Peyer's patch (tissue), 4 donors: ENCODE measurements at regions not wholly inside any gene's neighbourhood (a gene's known extent, or its start where the extent isn't known, plus 50 kb on each side); places are given as distances from the start of the nearest gene placed in this dataset.

Experiments
- POLR2A ChIP-seq, 2 donors: fragments of 450-650 bp; IDR thresholded peaks; one replicate each; pipeline ENCODE4 v1.5.1; 2017; ENCODE audit warnings: antibody characterized with exemption in 2 of 2, mild to moderate bottlenecking in 2 of 2, moderate library complexity in 2 of 2
- TF ChIP-seq, protein P1 (sequence below), 6 experiments: fragments of 450-650 bp in 4 of 6; fragments of 200-600 bp in 2 of 6; sonication (generic) in 1 of 6; IDR thresholded peaks; one replicate each; pipeline ENCODE4 v1.5.1; 2017 to 2019; ENCODE audit warnings: antibody characterized with exemption in 6 of 6, mild to moderate bottlenecking in 3 of 6, moderate library complexity in 1 of 6

DNA sequence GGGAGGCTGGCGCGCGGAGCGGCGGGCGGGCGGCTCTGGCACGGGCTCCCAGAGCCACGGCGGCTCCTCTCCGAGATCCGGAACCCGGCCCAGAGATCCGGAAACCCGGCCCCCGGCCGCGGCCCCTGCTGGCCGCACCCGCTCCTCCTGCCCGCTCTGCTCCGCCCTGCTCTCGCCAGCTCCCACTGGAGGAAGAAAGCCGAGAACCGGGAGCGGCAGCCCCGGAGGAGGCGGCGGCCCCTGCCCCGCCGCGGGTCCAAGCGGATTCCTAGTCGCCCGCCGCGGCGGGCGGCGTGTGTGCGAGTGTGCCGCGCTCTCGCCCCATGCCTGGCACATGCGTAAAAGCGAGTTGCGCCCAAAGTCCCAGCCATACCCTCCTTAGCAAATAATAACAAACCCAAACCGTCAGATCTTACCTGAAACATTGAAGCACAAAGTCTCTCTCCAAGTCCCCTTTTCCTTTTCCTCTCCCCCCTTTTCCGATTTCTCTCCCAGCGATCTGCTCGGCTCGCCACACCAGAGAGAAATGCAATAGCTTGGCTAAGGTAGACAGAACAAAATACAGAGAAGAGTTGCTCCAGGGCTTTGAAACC is 108.7 kb upstream of the KCTD1 start:
- TF ChIP-seq, protein P1, sequence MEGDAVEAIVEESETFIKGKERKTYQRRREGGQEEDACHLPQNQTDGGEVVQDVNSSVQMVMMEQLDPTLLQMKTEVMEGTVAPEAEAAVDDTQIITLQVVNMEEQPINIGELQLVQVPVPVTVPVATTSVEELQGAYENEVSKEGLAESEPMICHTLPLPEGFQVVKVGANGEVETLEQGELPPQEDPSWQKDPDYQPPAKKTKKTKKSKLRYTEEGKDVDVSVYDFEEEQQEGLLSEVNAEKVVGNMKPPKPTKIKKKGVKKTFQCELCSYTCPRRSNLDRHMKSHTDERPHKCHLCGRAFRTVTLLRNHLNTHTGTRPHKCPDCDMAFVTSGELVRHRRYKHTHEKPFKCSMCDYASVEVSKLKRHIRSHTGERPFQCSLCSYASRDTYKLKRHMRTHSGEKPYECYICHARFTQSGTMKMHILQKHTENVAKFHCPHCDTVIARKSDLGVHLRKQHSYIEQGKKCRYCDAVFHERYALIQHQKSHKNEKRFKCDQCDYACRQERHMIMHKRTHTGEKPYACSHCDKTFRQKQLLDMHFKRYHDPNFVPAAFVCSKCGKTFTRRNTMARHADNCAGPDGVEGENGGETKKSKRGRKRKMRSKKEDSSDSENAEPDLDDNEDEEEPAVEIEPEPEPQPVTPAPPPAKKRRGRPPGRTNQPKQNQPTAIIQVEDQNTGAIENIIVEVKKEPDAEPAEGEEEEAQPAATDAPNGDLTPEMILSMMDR (IDR thresholded peaks at IDR 0.05) = peak in 2 of 6 experiments; percentile 7 to 8
- no peak for TF ChIP-seq POLR2A (IDR thresholded peaks at IDR 0.05)
